GM23248 (cell line): ENCODE measurements at regions not wholly inside any gene's neighbourhood (a gene's known extent, or its start where the extent isn't known, plus 50 kb on each side); places are given as distances from the start of the nearest gene placed in this dataset.

ENCODE experiments used
- EZH2 ChIP-seq: fragments of 200-600 bp; sonication (generic); IDR thresholded peaks from 2 replicates; pipeline ENCODE4 v1.6.1; 2018; ENCODE audit warnings: antibody characterized with exemption, mild to moderate bottlenecking; ENCODE audit not compliant: insufficient read depth, poor library complexity, severe bottlenecking
- EZH2phosphoT487 ChIP-seq: fragments of 200-600 bp; sonication (generic); IDR thresholded peaks from 2 replicates; pipeline ENCODE4 v1.6.1; 2018; ENCODE audit warnings: antibody characterized with exemption, moderate library complexity, mild to moderate bottlenecking, low read depth; ENCODE audit not compliant: insufficient read depth

GRCh38 chr11:92098172-92098571, 126.4 kb upstream of the FAT3 start:
- TF ChIP-seq EZH2: no peak
- TF ChIP-seq EZH2phosphoT487: no peak
